Stimulated activated CD8-positive, alpha-beta memory T cell treated with anti-CD3 and anti-CD28 coated beads, Interleukin-4, amount 100 ng/mL, for 48 hours (primary cell): ENCODE measurements at regions not wholly inside any gene's neighbourhood (a gene's known extent, or its start where the extent isn't known, plus 50 kb on each side); places are given as distances from the start of the nearest gene placed in this dataset.
A peak's percentile ranks its signal among the peaks of the same experiment; 100 is the strongest.
"Not testable (repeated sequence)": the region's sequence is repeated elsewhere in the genome, so short reads cannot be mapped to it uniquely, and the experiment has no call there.

Source experiments
- DNase-seq: peaks from one replicate; pipeline ENCODE4 v3.0.0-alpha.2; 2020

DNA sequence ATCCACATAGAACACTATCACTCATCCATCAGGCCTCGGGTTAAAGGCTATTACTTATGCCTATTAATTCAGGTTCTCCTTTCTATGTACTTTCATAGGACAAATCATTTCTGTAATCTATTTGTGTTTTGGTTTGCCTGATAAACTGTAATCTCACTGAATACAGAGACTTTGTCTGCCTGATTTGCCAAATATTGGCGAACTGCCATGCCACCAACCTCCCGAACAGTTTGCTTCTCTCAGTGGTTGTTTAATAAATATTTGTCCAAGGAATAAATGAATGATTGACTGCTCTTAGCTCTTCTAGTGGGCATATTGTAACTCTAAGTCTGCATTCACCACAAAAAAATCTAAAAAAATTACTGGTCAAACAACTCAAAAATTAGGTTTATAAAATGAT, 170.1 kb upstream of the ZFP64 start:
- no peak for DNase-seq

DNA sequence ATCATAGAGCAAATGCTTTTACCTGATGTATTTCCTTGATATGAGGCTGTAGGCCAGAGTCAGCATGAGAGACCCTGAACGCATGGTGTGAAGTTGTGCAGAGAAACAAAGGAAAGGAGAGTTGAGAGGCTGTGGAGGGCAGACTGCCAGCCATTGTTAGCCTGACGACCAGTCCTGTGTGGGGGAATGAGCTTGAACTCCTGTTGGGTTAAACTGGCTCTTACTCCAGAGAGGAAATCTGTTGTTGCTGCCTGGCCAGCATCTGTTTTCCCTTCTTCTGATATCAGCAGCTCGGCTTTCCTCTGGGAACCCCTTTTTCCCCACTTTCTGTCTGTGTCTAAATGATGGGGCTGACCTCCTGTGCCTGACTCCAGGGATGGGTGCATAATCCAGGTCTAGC, 158.2 kb upstream of the ZFP64 start:
- DNase-seq = no peak

DNA sequence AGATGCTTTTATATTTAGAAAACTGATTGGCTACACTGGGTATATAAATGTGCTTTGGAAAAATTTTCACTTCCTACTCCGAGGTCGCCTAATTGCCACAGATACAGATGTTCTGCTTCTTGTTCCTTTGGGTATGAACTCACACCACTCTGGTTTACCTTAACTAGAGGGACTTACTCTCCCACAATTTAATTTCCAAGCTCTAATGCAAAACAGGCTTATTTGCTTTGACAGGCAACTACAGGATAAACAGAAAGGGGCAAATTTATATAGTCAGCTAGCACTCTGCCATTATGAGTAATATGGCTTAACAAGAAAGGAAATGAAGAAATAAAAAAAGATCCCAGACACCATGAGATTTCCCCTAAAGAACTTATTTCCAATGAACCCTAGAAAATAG, 156.9 kb upstream of the ZFP64 start:
- no peak for DNase-seq

DNA sequence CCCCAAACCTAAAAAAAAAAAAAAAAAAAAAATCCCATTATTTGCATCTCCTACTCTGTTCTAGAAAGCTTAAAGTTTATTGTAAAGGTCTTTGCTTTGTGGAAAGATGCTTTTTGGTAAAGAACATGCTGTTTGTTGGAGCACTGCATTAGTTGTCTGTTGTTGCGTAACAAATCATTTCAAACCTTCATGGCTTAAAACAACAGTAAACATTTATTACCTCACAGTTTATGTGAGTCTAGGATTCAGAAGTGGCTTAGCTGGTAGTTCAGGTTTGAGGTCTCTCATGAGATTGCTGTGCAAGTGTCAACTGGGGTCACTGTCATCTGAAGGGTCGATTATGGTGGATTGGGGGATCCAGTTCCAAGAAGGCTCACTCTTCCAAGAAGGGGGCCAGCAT, 155.2 kb upstream of the ZFP64 start:
- DNase-seq = no peak

DNA sequence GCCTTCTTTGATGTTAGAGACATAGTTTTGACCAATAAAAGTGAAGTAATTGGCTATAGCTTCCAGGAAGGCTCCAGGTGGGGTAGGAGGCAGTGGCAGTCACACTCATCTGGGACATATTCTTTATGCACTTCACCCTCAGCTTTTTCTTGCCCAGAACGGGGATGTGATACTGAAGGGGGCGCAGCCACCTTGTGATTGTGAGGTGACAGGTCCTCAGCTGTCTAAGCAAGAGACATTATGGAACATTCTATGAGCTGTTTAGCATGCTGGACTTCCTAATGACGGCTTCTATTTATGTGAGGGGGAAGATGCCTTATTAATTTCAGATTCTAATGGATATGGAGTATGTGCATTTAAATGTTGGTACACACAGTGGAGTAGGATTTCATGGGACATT, 151.3 kb upstream of the ZFP64 start:
- DNase-seq = no peak

DNA sequence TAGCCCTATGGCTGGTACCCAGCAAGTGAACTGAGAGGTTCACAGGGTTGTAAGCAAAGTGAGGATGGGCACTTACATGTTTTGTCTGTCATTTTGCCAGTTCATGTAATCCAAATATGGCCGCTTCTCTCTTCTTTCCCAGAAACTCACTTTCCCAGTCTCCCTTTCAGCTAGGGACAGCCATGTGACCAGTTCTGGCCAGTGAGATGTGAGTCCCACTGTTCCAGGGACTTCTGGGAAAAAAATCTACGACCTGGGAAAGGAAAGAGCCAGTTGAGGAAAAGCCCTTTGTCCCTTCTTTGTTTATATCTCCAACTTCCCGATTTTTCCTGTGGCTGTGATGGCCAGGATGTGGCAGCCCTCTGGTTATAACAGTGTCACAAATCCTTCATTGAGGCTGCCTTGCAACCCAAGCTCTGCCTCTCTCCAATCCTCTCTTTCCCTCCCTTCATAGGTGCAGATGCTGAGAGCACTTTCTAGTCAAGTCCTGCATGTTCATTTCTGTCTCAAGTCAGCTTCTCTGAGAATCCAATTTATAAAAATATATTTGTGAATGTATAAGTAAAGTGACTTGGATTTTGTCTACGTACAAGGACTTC, 148.6 kb upstream of the ZFP64 start:
- no peak for DNase-seq

DNA sequence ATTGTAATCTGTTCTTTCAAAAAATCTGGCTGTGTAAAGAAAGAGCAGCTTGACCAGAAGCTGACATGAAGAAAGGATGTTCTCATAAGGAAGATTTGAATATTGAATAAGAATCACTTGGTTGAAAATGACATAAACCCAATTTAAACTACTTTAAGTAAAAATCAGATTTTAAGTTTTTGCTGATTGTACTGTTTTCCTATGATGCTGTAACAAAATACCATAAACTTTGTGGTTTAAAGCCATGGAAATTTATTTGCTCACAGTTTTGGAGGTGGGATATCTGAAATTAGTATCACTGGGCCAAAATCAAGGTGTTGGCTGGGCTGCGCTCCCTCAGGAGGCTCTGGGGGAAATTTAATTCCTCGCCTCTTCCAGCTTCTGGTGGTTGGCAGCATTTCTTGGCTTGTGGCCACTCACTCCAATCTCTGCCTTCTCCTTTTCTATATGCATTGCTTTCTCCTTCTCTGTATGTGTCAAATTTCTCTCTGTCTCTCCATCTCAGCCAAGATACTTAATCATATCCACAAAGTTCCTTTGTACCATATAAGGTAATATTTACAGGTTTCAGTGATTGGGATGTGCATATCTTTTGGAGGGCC, 141.2 kb upstream of the ZFP64 start:
- no peak for DNase-seq

DNA sequence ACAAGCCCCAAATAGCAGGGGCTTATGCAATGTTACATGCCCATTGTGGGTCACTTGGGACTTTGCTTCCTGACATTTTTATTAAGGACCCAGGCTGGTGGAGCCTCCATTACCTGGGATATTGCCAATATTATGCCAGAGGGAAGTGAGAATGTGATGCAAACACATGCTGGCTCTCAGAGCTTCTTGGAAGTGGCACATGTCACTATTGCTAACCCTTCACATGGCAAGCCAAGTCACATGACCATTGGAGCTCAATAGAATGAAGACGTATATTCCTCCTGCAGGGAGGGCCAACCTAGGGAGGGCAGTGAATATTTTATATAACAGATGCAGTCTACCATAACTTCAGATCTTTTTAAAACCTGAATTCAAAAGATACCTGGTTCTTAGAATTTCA, 140.7 kb upstream of the ZFP64 start:
- DNase-seq = no peak

DNA sequence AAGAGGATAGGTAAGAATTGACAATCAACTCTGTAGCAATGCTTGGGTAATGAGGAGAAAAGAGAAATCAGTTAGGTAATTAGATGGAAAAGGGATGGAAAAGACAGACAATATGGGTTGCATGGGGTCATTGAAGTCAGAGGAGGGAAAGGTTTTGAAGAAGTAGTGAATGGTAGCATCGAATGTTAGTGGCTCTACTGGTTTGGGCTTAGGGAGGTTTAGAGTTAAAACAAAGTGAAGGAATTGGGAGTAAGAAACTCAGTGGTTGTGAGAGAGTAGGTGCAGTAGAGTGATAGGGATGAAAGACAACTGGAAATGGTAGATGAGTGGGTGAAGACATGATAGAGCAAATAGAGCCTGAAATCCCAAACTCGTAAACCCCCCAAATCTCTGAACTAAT, 140.1 kb upstream of the ZFP64 start:
- DNase-seq = no peak

DNA sequence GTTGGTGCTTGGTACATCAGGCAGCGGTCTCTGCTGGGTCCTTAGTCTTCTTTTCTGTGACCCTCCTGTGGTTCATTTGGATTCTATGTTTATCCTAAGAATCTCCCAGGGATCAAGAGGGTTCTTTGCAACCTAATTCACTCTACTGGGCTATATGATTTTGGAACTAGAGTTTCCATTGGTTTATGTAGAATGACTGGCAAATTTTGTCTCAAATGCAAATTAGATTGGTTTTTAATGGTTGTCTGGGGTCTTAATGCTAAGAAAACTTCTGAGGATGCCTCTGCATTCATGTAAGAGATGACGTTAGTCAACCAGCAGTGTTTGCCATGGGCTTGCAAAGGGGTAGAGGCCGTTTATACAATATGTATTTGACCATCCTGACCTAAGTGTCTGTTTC, 129.8 kb upstream of the ZFP64 start:
- no peak for DNase-seq

DNA sequence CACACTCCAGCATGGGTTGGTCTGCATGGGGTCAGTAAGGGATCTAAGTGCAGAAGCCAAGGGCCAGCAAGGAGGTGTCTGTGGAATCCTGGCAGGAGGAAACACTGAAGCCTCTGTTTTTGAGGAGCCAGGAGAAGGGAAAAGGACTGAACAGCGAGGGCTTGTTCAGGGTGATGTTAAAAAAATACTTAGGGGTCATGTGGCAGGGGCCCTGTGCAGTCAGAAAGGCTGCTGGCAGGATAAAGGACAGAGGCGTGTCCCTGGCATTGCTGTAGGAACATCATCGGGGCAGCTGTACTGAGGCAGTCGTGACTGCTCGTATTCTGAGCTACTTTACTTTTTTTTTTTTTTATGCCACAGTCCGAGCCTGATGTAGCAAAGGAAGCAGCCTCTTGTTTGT, 127.1 kb upstream of the ZFP64 start:
- DNase-seq = no peak

DNA sequence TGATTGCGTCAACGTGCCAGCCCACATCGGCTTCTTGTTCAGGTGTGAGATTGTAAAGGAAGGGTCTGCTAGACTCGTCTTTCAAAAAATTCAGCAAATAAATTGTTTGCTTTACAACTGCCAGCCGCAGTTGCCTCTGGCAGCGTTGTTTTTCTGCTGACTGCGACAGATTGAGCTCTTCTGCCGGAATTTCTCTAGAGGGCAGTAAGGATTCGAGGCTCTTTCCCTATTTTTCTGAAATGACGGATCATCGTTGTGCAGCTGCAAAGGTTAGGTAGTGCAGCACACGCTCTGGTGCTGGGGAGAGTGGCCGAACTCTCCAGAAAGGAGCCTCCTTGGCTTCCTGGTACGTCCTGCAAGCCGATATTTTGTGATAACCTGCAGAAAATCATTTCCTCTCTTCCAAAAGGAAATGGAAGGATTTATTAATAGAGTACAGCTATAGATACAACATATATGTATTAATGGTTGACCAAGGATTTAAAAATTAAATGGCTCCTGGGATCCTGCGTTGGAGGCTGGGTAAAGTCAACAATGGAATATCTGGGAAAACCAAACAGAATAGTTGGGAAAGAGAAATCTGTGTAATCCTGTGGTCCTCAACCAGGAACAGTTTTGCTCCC, 121.9 kb upstream of the ZFP64 start:
- no peak for DNase-seq

DNA sequence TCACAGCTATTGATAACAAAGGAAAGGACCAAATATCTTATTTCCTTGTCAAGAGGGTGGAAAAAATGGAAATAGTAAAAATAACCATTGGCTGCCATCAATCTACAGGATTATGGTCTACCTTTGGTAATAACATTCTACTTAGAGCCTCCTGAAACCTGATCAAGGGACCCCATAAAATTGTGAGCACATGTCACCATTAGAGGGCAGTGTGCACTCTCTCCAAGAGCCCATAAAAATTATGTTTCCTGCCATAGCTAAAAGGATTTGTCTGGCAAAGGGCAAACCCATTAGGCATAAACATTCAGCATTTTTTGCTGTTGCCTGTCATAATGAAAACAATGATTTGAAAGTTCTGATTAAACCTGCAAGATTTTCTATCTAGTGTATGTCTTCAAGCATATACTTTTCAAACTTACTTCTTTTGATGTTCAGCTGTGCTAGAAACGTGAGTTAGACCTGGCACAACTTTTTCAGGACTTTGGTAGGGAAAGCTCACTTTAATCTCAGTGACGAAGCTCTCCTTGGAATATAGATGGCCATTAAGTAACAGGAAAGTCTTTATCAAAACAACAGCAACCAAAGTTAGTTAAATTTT, 120.7 kb upstream of the ZFP64 start:
- DNase-seq = peak; percentile 52

DNA sequence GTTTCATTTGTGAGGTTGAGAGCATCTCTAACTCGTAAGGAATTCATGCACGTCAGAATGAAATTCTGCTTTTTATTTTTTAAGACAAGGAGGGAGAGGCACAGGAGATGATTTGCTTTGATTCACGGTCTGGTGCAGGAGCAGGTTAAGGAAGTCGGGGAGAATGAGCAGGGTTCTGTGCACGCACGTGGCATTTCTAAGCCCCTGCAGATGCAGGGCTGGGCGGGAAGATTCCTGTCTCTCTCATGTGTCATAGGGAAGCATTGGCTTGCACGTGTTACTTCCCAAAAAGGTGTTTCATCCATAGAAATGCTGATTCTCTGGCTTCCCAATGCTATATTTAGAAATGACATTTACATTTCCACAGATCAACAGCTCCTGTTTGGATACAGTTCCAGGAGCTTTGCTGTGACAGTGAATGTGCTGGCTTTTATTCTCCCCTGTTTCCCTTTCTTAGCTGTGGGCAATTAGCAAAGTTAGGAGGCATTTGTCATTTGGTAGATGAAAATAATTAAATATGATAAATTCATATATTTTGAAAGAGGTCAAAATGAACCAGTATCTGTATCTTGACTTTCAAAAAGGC, 119.7 kb upstream of the ZFP64 start:
- DNase-seq = no peak

DNA sequence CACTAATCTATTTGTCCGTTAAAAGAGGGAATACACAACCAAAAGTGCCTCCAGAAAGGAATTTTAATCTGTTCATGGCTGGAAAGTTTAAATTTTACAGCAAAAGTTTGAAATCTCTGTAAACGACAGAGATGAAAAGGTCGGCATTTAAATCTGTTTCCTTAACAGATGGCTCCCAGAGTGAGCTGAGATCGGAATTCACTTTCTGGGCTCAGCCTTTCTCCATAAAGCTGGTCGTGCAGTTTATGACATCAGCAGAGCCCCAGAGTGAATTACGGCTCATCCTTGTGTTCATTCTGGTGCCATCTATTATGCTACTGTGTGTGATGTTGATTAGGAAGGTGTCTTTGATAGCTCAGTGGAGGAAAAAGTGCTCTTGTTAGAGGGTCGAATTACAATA, 117.6 kb upstream of the ZFP64 start:
- no peak for DNase-seq

DNA sequence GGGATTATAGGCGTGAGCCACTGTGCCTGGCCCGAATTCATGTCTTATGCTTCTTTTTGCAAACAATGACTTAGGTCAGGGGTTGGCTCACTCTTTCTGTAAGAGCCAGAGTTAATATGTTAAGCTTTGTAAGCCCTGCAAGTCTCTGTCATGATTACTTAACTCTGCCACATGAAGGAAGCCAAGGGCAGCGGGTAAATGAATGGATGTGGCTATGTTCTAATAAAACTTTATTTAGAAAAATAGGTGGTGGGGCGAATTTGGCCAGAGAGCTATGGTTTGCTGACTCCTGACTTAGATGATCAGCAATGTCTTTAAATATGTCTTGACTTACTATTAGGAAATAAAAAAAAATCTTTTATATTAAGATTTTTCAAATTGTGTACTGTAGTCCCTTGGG, 114.9 kb upstream of the ZFP64 start:
- no peak for DNase-seq

DNA sequence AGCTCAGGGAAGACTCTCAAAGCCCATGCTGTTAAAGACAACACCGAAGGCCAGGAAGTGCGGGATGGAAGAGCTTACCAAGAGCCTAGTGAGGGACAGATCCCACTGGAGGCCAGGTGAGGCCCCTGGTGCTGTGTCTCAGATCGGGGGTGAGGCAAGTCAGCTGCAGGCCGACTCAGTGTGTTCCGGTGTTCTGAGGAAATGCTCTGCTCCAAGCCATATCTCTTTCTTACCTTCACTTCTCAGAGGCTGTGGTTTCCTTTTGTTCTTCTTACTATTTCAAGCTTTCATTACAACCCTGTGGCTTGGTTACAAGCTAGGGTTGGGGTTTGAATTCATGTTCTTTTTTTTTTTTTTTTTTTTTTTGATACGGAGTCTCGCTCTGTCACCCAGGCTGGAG, 114.3 kb upstream of the ZFP64 start:
- DNase-seq = peak; percentile 55

DNA sequence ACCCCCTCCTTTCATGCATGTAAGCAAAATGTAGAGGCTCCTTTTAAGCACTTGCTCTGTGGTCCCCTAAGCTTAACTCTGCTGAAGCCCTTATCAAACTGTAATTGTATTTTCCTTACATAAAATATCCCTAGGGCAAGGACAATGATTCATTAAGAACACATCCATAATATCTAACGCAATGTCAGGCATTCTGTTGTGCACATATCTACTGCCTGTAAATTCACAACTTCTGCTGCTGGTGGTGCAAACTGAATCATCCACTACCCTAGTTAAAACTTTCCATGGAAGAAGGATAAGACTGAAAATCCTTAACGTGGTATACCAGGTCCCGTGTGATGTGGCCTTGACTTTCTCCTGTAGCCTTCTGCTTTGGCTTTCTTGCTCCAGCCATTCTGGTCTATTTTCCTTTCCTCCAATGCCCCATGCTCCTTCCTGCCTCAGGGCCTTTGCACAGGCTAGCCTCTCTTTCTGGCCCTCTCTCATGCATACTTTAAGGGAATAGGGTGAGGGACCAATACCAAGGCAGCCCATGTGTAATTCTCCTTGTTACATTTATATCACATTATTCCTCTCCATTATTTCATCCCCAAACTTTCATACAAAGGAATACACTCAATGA, 113.6 kb upstream of the ZFP64 start:
- no peak for DNase-seq

DNA sequence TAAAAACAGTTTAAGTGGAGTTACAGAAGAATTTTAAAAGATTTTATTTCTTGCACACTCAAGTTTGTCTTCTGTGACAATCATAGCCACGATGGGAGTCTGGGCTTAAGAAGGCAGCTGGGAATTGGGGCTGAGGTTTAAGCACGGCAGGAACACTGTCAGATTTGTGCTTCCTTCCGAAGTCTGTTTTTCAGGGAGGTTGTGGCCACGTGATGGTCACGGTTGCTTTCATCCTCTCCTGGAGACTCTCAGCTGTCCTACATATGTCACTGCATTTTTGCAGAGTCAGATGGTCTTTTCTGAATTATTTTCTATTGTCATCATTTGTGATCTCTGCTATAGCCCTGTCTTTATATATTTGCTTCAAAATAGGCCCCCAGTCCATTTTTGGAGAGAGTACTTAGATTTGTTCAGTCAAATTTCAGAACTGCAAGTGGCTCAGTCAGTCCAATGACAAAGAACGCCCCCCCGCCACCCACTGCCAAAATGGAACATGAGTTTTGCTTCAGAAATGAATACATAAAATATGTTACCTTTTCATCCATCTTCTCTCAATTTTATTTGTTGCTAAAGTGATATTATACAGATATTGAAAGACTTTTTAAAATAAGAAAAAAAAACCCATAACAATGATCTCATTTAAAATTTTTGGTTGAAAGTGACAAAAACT, 111.8 kb upstream of the ZFP64 start:
- peak; percentile 64 for DNase-seq

DNA sequence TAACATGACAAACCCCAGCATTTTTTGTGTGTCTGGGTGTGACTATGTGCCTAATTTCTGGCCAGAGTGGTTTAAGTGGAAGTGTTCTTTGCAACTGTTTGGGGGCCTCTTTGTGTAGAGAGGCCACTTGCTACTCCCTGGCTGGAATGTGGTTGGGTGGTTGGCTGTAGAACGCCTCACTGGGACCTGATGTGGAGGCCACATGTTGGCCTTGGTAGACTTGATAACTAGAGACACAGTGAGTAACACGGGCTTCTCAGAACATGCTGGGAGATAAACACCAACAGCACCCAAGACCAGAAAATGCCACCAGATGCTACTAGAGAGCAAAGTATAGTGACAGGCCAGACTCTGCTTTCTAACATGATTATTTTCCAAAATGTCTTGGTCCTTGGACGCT, 111.2 kb upstream of the ZFP64 start:
- DNase-seq = no peak

DNA sequence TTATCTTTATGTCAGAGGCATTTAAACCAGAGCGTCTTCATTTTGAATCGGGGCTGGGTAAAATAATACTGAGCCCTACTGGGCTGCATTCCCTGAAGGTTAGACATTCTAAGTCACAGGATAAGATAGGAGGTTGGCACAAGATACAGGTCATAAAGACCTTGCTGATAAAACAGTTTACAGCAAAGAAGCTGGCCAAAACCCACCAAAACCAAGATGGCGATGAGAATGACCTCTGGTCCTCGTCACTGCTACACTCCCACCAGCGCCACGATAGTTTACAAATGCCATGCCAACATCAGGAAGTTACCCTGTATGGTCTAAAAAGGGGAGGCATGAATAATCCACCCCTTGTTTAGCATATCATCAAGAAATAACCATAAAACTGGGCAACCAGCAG, 110.5 kb upstream of the ZFP64 start:
- not testable (repeated sequence) for DNase-seq

DNA sequence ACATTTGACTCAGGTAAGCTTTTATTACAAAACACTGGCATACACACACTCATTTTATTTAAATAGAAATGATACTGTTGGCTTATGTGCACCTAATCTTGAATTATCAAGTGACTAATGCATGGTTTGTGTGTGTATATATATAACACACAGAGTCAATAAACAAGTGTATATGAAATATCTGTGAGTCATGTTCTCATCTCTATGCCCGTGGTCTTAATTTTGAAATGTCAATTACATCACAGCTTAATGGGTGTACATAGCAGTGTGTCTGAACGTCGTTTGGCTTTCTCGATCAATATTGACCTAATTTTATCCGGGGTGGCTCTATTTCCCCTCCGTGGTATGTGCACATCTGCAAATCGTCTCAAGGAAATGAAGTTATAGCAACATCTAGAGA, 104.0 kb upstream of the ZFP64 start:
- DNase-seq = no peak

DNA sequence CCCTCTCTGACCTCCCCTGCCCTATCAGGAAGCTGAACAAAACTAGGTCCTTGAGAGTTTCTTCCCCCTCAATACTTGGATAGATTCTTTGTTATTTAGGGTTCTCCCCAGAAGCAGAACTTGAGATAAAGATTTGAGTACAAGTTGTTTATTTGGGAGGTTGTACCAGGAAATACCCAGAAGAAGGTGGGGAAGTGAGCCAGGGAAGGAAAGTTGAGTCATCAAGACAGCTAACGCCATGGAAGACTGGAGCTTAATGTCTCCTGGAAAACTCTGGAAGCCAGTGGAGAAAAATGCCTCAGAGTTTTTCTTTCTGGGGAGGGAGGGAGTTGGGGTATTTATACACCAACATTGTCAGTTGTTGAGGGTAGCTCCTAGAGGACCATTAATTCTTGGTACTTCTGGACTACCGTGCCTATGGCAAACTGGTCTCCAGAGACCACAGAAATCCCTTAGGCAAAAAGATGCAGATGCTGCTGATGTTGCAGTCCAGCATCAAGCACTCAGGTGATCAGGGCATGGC, 102.6 kb upstream of the ZFP64 start:
- DNase-seq = no peak
